HepG2 (cell line): ENCODE measurements at regions not wholly inside any gene's neighbourhood (a gene's known extent, or its start where the extent isn't known, plus 50 kb on each side); places are given as distances from the start of the nearest gene placed in this dataset.

ENCODE experiments used
- ATAC-seq: fragments of 200-7000 bp; cut with Tn5 transposase; 3 replicates; pipeline ENCODE4 v1.9.1; 2020; ENCODE audit warnings: mild to moderate bottlenecking, moderate library complexity
- BruUV-seq: library from RNA; stranded (reverse); fragments of 400-500 nt; replicated peaks from 2 replicates; lab custom pipeline; 2021; lab: Mats Ljungman, UMichigan
- CTCF ChIA-PET: fragments of 300-600 bp; formaldehyde crosslinking; extraction: SDS; loops from one replicate; lab custom pipeline; 2021; ENCODE audit warnings: low total read pairs, inconsistent platforms, low intra/inter-chr PET ratio; lab: Yijun Ruan, JAX
- POLR2A ChIA-PET: fragments of 350-600 bp; sonication (Branson Sonifier 250); formaldehyde crosslinking; loops from one replicate; lab custom pipeline; 2020; ENCODE audit warnings: antibody characterized with exemption, inconsistent platforms; lab: Yijun Ruan, JAX
- DNase-seq: peaks from one replicate; pipeline ENCODE4 v3.0.0-alpha.2; 2015; ENCODE audit warnings: low spot score
- FAIRE-seq: peaks from 3 replicates; lab custom pipeline; 2011; peaks lifted over from hg19 to GRCh38; lab: Jason Lieb, UNC
- H2AFZ ChIP-seq: one replicate; pipeline ENCODE4 v1.6.1; 2011; ENCODE audit warnings: low read length, inconsistent platforms
- H3K27ac ChIP-seq: fragments of 300-600 bp; 3 replicates; pipeline ENCODE4 v1.8.0; 2011; ENCODE audit warnings: mixed run types, mild to moderate bottlenecking, mixed read lengths, low read length, inconsistent platforms; ENCODE audit not compliant: insufficient read depth; ENCODE audit errors: extremely low read length
- H3K27me3 ChIP-seq, 2 experiments: fragments of 200-600 bp in 1 of 2; 2 replicates in 1 of 2; 3 replicates in 1 of 2; pipeline versions ENCODE4 v1.6.0 to v1.8.0; 2011; ENCODE audit warnings: low read length in 2 of 2, mild to moderate bottlenecking in 2 of 2, moderate library complexity in 2 of 2, inconsistent platforms in 1 of 2; ENCODE audit not compliant: insufficient read depth in 2 of 2, control insufficient read depth in 1 of 2
- H3K36me3 ChIP-seq, 2 experiments: fragments of 200-600 bp in 1 of 2; replicated peaks in 1 of 2; 2 replicates in 1 of 2; 3 replicates in 1 of 2; pipeline versions ENCODE4 v1.5.1 to v1.8.0; 2011; ENCODE audit warnings: low read length in 2 of 2, inconsistent platforms in 1 of 2; ENCODE audit not compliant: insufficient read depth in 2 of 2, control insufficient read depth in 1 of 2
- H3K4me1 ChIP-seq: 2 replicates; pipeline ENCODE4 v1.5.1; 2012; ENCODE audit warnings: low read length, inconsistent platforms; ENCODE audit not compliant: insufficient read depth
- H3K4me2 ChIP-seq: 2 replicates; pipeline ENCODE4 v1.6.0; 2011; ENCODE audit warnings: low read depth, low read length, inconsistent platforms
- H3K4me3 ChIP-seq, 3 experiments: fragments of 200-600 bp in 1 of 3; sonication (generic), shearing (Covaris generic) in 1 of 3; replicated peaks in 1 of 3; 2 replicates each; pipeline ENCODE4 v1.5.1; 2011 to 2016; ENCODE audit warnings: low read length in 3 of 3, inconsistent platforms in 2 of 3, low read depth in 2 of 3, mild to moderate bottlenecking in 2 of 3, control low read depth in 1 of 3, mixed read lengths in 1 of 3; ENCODE audit not compliant: insufficient read depth in 1 of 3
- H3K79me2 ChIP-seq: one replicate; pipeline ENCODE4 v1.6.1; 2011; ENCODE audit warnings: low read length, inconsistent platforms; ENCODE audit not compliant: insufficient read depth
- H3K9ac ChIP-seq: 2 replicates; pipeline ENCODE4 v1.6.0; 2011; ENCODE audit warnings: mild to moderate bottlenecking, low read depth, low read length, inconsistent platforms; ENCODE audit not compliant: insufficient read depth
- H3K9me3 ChIP-seq: 2 replicates; pipeline ENCODE4 v1.5.1; 2012; ENCODE audit warnings: mild to moderate bottlenecking, low read length
- H4K20me1 ChIP-seq: 2 replicates; pipeline ENCODE4 v1.6.0; 2011; ENCODE audit warnings: inconsistent platforms, mild to moderate bottlenecking, low read length, moderate library complexity; ENCODE audit not compliant: insufficient read depth
- NFYB ChIP-seq: sonication (generic); formaldehyde crosslinking; IDR thresholded peaks from 2 replicates; pipeline ENCODE4 v1.4.0; 2020; ENCODE audit warnings: missing genetic modification reagents
- SETDB1 ChIP-seq: sonication (generic); formaldehyde crosslinking; IDR thresholded peaks from 2 replicates; pipeline ENCODE4 v1.5.1; 2020; ENCODE audit warnings: missing genetic modification reagents, mild to moderate bottlenecking, borderline replicate concordance
- WGBS: methylation state at CpG from one replicate; pipeline ENCODE4 v1.1.6; 2017; ENCODE audit warnings: low lambda C conversion rate; 5-methylcytosine and 5-hydroxymethylcytosine counted together
- in situ Hi-C: cut with HindIII; loops from 2 replicates; pipeline ENCODE4 v1.10.0; 2017; ENCODE audit warnings: low pct_unique_long_range_greater_than_20kb; ENCODE audit not compliant: extremely low pct_ligation_motif_present
- intact Hi-C: fragments of 100-400 bp; cut with micrococcal nuclease; formaldehyde crosslinking; loops from one replicate; pipeline ENCODE4 v1.10.0; 2022; ENCODE audit not compliant: unreplicated experiment
- TF ChIP-seq, protein P1 (sequence below): sonication (generic); formaldehyde crosslinking; IDR thresholded peaks from 2 replicates; pipeline ENCODE4 v1.4.0; 2020; ENCODE audit warnings: missing genetic modification reagents, mild to moderate bottlenecking, borderline replicate concordance

GRCh38 chr6:28638787-28639430 lies 113.2 kb downstream of the GPX5 start:
- no peaks in the 10 kb centered on the region for H3K9me3 ChIP-seq
- CTCF ChIA-PET: no interaction called here
- peak; percentile 53; the same call in 1 of the 2 replicates for TF ChIP-seq NFYB (CRISPR knock-in tag)
- 0 out of 2 replicates have a peak, but pooled peaks have one; percentile 58 for TF ChIP-seq SETDB1
- TF ChIP-seq, protein P1, sequence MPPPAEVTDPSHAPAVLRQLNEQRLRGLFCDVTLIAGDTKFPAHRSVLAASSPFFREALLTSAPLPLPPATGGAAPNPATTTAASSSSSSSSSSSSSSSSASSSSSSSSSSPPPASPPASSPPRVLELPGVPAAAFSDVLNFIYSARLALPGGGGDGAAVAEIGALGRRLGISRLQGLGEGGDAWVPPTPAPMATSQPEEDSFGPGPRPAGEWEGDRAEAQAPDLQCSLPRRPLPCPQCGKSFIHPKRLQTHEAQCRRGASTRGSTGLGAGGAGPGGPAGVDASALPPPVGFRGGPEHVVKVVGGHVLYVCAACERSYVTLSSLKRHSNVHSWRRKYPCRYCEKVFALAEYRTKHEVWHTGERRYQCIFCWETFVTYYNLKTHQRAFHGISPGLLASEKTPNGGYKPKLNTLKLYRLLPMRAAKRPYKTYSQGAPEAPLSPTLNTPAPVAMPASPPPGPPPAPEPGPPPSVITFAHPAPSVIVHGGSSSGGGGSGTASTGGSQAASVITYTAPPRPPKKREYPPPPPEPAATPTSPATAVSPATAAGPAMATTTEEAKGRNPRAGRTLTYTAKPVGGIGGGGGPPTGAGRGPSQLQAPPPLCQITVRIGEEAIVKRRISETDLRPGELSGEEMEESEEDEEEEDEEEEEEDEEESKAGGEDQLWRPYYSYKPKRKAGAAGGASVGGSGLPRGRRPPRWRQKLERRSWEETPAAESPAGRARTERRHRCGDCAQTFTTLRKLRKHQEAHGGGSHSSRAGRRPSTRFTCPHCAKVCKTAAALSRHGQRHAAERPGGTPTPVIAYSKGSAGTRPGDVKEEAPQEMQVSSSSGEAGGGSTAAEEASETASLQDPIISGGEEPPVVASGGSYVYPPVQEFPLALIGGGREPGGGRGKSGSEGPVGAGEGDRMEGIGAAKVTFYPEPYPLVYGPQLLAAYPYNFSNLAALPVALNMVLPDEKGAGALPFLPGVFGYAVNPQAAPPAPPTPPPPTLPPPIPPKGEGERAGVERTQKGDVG (CRISPR knock-in tag): no peak
- TF ChIP-seq, all 625 proteins: peak for 2
- POLR2A ChIA-PET: no interaction called here
- Histone ChIP-seq H3K27me3 (peaks cover 0 to 26% of the 10 kb centered on the region in 2 experiments; a peak in 3 of 5 replicates), H3K79me2 (no peaks in the 10 kb centered on the region), H3K36me3 (no peaks in the 10 kb centered on the region), H3K27ac (no peak overlapping the region), H3K4me1 (peaks cover 33% of the 10 kb centered on the region), H2AFZ (no peak overlapping the region), H3K9ac (no peak overlapping the region), H4K20me1 (no peaks in the 10 kb centered on the region), H3K4me3 (no peak overlapping the region; a peak in 1 of 6 replicates), H3K4me2 (no peak overlapping the region)
- intact Hi-C loops (no loop called here), in situ Hi-C loops (no loop called here)
- ATAC-seq: no peak
- WGBS: 58% methylated on average over 21 of the region's 21 CpGs
- no peak for DNase-seq
- BruUV-seq: no TSS peak
- no peak for FAIRE-seq
